ENCODE measurements at regions not wholly inside any gene's neighbourhood (a gene's known extent, or its start where the extent isn't known, plus 50 kb on each side); places are given as distances from the start of the nearest gene placed in this dataset.

DNA sequence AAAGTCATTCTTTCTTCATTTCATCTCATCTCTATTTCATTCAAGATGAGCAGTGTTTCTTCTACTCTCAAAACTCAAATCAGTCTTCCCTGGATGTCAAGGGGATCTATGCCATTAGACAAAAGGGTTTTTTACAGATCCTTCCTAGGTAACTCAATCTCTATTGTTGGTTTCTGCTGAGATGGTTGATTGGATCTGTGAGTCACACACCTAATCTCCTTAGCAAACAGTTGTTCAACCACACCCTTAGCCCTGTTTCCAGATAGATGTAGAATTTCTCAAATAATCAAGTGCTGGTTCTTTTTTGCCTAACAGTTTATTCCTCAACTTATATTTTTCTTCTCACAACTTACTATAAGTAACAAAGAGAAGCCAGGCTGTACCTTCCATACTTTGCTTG lies 200.5 kb downstream of the KDR start:
- ATAC-seq: no peak

DNA sequence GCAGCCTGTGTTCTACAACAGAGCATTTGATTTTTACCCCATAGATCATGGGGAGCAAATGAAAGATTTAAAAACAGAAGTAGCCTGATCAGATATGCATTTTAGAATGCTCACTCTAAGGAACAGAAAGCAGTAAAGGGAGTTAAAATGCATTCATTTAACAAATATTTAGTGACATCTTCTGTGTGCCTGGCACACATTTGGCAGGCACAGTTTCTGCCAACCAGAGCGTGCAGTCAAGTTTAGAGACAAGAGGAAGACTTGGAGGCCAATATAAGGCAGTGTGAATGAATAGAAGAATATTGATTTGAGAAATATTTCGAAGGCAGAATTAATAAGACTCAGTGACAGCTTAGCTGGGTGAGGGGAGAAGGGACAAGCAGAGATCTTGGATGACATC lies 210.1 kb downstream of the KDR start:
- no peaks in the 10 kb centered on the region for H3K36me3 ChIP-seq
- no peak overlapping the region for H3K4me3 ChIP-seq
- H3K4me1 ChIP-seq: no peaks in the 10 kb centered on the region
- TF ChIP-seq, protein P1, sequence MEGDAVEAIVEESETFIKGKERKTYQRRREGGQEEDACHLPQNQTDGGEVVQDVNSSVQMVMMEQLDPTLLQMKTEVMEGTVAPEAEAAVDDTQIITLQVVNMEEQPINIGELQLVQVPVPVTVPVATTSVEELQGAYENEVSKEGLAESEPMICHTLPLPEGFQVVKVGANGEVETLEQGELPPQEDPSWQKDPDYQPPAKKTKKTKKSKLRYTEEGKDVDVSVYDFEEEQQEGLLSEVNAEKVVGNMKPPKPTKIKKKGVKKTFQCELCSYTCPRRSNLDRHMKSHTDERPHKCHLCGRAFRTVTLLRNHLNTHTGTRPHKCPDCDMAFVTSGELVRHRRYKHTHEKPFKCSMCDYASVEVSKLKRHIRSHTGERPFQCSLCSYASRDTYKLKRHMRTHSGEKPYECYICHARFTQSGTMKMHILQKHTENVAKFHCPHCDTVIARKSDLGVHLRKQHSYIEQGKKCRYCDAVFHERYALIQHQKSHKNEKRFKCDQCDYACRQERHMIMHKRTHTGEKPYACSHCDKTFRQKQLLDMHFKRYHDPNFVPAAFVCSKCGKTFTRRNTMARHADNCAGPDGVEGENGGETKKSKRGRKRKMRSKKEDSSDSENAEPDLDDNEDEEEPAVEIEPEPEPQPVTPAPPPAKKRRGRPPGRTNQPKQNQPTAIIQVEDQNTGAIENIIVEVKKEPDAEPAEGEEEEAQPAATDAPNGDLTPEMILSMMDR (IDR thresholded peaks at IDR 0.05): no peak
- ATAC-seq (no peak), DNase-seq (no peak), FAIRE-seq (no peak)
- H3K27ac ChIP-seq: no peak overlapping the region
- no peaks in the 10 kb centered on the region for H3K9me3 ChIP-seq
- 34 to 42% methylated on average over 2 of the region's 2 CpGs for WGBS, 2 donors
- no peaks in the 10 kb centered on the region for H3K27me3 ChIP-seq
- intact Hi-C loops (cut with DNase I): no loop called here

More for the DNA sequence above, 200.5 kb downstream of the KDR start:
- Histone ChIP-seq H3K9me3 (no peaks in the 10 kb centered on the region), H3K4me3 (no peak overlapping the region), H3K27ac (no peak overlapping the region), H3K36me3 (no peaks in the 10 kb centered on the region), H3K27me3 (no peaks in the 10 kb centered on the region), H3K4me1 (no peaks in the 10 kb centered on the region)
- TF ChIP-seq, protein P1 (IDR thresholded peaks at IDR 0.05): no peak
- intact Hi-C loops (cut with DNase I): no loop called here
- DNase-seq (no peak), FAIRE-seq (no peak)

DNA sequence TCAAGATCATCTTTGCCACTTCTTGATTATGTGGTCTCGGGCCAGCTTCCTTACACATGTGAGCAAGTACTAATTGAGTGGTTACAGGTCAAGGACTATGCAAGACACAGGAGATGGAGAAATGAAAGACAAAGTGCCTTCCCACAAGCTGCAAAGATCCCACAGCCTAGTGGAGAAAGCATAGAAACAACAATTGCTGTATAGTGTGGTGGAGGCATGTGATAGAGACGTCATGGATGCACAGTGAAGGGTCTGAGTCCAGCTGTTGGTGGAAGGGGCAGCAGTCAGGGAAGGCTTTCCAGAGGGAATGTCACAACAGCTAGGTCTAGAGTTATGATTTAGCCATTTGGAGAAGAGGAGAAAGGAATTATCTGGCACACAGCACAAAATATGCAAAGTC lies 210.6 kb downstream of the KDR start:
- FAIRE-seq (no peak), DNase-seq (no peak), ATAC-seq (no peak)
- H3K27me3 ChIP-seq: no peaks in the 10 kb centered on the region
- H3K4me1 ChIP-seq: no peaks in the 10 kb centered on the region
- H3K27ac ChIP-seq: no peak overlapping the region
- no peaks in the 10 kb centered on the region for H3K9me3 ChIP-seq
- H3K36me3 ChIP-seq: no peaks in the 10 kb centered on the region
- TF ChIP-seq, protein P1 (IDR thresholded peaks at IDR 0.05): no peak
- WGBS, 2 donors: 41 to 58% methylated on average over 2 of the region's 2 CpGs
- intact Hi-C loops (cut with DNase I): no loop called here
- no peak overlapping the region for H3K4me3 ChIP-seq

DNA sequence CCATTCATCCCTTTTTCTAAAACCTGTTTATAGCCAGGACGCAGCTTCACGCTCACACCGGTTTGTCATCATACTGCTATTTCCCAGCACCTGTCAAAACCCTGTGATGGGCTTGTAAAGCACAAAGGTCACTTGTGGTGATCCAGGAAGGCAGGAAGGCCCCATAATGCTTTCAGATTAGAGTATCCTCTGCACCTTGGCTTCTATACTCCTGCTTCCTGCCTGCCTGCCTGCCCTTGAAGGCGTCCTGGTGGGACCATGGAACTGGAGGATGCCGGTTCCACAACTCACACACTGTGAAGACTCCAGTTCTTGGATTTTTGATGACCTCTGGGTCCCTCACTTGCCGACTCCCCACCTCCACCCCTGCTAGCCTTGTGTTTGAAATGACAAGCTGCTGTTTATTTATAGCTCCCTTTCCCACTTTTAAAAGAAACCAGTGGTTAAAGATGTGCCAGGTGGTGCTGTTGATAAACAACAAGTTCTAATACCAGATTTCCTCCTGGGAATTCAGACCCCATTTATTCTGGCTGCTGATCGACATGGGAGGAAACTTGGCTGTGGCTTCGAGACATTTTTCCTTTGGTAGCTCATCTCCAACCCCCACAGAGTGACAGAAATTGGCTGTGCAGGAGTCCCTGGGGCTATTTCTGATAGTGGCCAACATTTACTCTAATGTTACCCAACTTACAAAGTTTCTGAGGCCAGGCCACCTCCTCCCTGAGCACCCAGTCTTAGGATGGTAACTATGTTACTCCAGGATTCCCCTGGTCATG lies 211.5 kb downstream of the KDR start:
- TF ChIP-seq, protein P1 (IDR thresholded peaks at IDR 0.05): no peak
- DNase-seq (no peak), FAIRE-seq (no peak), ATAC-seq (no peak)
- no peak overlapping the region for H3K4me3 ChIP-seq
- H3K36me3 ChIP-seq: no peaks in the 10 kb centered on the region
- H3K9me3 ChIP-seq: no peaks in the 10 kb centered on the region
- intact Hi-C loops (cut with DNase I): no loop called here
- no peaks in the 10 kb centered on the region for H3K4me1 ChIP-seq
- WGBS, 2 donors: 29 to 36% methylated on average over 8 of the region's 8 CpGs
- H3K27ac ChIP-seq: no peak overlapping the region
- H3K27me3 ChIP-seq: no peaks in the 10 kb centered on the region

DNA sequence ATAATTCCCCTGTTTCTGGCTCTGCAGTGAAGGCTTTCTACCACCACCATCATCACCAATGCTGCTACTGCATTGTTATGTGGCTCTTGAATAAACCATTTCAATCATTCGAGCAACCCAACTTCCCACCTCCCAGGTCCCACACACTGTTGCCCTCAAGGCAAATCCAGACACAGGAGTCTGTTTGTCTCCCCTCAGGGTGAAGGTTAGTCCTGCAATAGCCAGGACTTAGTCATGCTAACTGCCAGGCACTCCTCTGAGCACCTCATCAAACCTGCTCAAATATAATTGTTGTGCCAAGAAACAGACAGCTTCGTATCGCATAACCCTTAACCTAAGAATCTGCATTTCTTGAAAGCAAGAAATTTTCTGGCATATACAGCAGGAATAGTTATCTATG lies 213.2 kb downstream of the KDR start:
- no peaks in the 10 kb centered on the region for H3K9me3 ChIP-seq
- TF ChIP-seq, protein P1 (IDR thresholded peaks at IDR 0.05): no peak
- no peak for DNase-seq
- no peak for FAIRE-seq
- 69 to 79% methylated on average over 3 of the region's 3 CpGs for WGBS, 2 donors
- no peak overlapping the region for H3K4me3 ChIP-seq
- no peaks in the 10 kb centered on the region for H3K27me3 ChIP-seq
- intact Hi-C loops (cut with DNase I): no loop called here
- H3K27ac ChIP-seq: no peak overlapping the region
- H3K4me1 ChIP-seq: no peaks in the 10 kb centered on the region
- H3K36me3 ChIP-seq: no peaks in the 10 kb centered on the region
- ATAC-seq: no peak

All from pancreas (tissue), 10 donors.